Ectodermal cell (in vitro differentiated cells): ENCODE measurements at regions not wholly inside any gene's neighbourhood (a gene's known extent, or its start where the extent isn't known, plus 50 kb on each side); places are given as distances from the start of the nearest gene placed in this dataset.

Experiments
- H3K27ac ChIP-seq: 2 replicates; pipeline ENCODE4 v1.7.0; 2013; ENCODE audit warnings: mild to moderate bottlenecking, low read depth, low read length; ENCODE audit not compliant: insufficient read depth, poor library complexity, severe bottlenecking
- H3K27me3 ChIP-seq: 2 replicates; pipeline ENCODE4 v1.7.0; 2013; ENCODE audit warnings: mild to moderate bottlenecking, low read length; ENCODE audit not compliant: insufficient read depth, control insufficient read depth, poor library complexity, severe bottlenecking
- H3K36me3 ChIP-seq: one replicate; pipeline ENCODE4 v1.7.0; 2013; ENCODE audit warnings: low read length; ENCODE audit not compliant: control insufficient read depth, insufficient read depth
- H3K4me1 ChIP-seq: one replicate; pipeline ENCODE4 v1.7.0; 2013; ENCODE audit warnings: low read length; ENCODE audit not compliant: control insufficient read depth, insufficient read depth
- H3K4me3 ChIP-seq: 2 replicates; pipeline ENCODE4 v1.7.0; 2013; ENCODE audit warnings: low read depth, low read length, control low read depth; ENCODE audit not compliant: insufficient read depth
- H3K9me3 ChIP-seq: 2 replicates; pipeline ENCODE4 v1.7.0; 2013; ENCODE audit warnings: mild to moderate bottlenecking, low read length, moderate library complexity; ENCODE audit not compliant: control insufficient read depth
- WGBS, 2 experiments: methylation state at CpG; one replicate each; pipeline ENCODE4 v1.1.7; 2013; ENCODE audit warnings: missing lambda C conversion rate in 2 of 2; 5-methylcytosine and 5-hydroxymethylcytosine counted together

GRCh38 chr12:124465473-124465872 is 101.9 kb downstream of the NCOR2 start:
- Histone ChIP-seq H3K36me3 (peaks cover 22% of the 10 kb centered on the region), H3K4me3 (no peak overlapping the region), H3K27ac (no peak overlapping the region), H3K27me3 (no peaks in the 10 kb centered on the region), H3K9me3 (no peaks in the 10 kb centered on the region), H3K4me1 (peaks cover 15% of the 10 kb centered on the region)
- WGBS, 2 experiments = 95 to 97% methylated on average over 1 of the region's 1 CpG

- H3K4me3 ChIP-seq = no peak overlapping the region
- no peaks in the 10 kb centered on the region for H3K9me3 ChIP-seq
- H3K4me1 ChIP-seq = peaks cover 15% of the 10 kb centered on the region
- no peaks in the 10 kb centered on the region for H3K27me3 ChIP-seq
- peaks cover 22% of the 10 kb centered on the region for H3K36me3 ChIP-seq
- no peak overlapping the region for H3K27ac ChIP-seq
- WGBS, 2 experiments = 93% methylated on average over 4 of the region's 4 CpGs
Observed at GRCh38 chr12:124464830-124465229, 102.6 kb downstream of the NCOR2 start.

- no peaks in the 10 kb centered on the region for H3K27me3 ChIP-seq
- WGBS, 2 experiments = 83 to 85% methylated on average over 4 of the region's 4 CpGs
- no peaks in the 10 kb centered on the region for H3K9me3 ChIP-seq
- H3K4me1 ChIP-seq = peaks cover 15% of the 10 kb centered on the region
- no peak overlapping the region for H3K27ac ChIP-seq
- H3K4me3 ChIP-seq = no peak overlapping the region
- peaks cover 22% of the 10 kb centered on the region for H3K36me3 ChIP-seq
Observed at GRCh38 chr12:124464062-124464461, 103.3 kb downstream of the NCOR2 start.

GRCh38 chr12:124463341-124463921 is 104.0 kb downstream of the NCOR2 start:
- 41% methylated on average over 23 of the region's 23 CpGs for WGBS, 2 experiments
- H3K9me3 ChIP-seq = no peaks in the 10 kb centered on the region
- H3K27ac ChIP-seq = no peak overlapping the region
- H3K36me3 ChIP-seq = peaks cover 22% of the 10 kb centered on the region
- no peak overlapping the region for H3K4me3 ChIP-seq
- peaks cover 15% of the 10 kb centered on the region for H3K4me1 ChIP-seq
- no peaks in the 10 kb centered on the region for H3K27me3 ChIP-seq

- Histone ChIP-seq H3K36me3 (peaks cover 22% of the 10 kb centered on the region), H3K27me3 (no peaks in the 10 kb centered on the region), H3K27ac (no peak overlapping the region), H3K9me3 (no peaks in the 10 kb centered on the region), H3K4me1 (peaks cover 21% of the 10 kb centered on the region), H3K4me3 (no peak overlapping the region)
- WGBS, 2 experiments = 83 to 87% methylated on average over 9 of the region's 9 CpGs
Observed at GRCh38 chr12:124462750-124463149, 104.7 kb downstream of the NCOR2 start.

GRCh38 chr12:124461851-124462623 is 105.4 kb downstream of the NCOR2 start:
- Histone ChIP-seq H3K4me3 (no peak overlapping the region), H3K27ac (no peak overlapping the region), H3K9me3 (no peaks in the 10 kb centered on the region), H3K4me1 (peaks cover 28% of the 10 kb centered on the region), H3K27me3 (no peaks in the 10 kb centered on the region), H3K36me3 (peaks cover 22% of the 10 kb centered on the region)
- WGBS, 2 experiments = 92 to 94% methylated on average over 22 of the region's 22 CpGs

GRCh38 chr12:124461241-124461673 is 106.2 kb downstream of the NCOR2 start:
- Histone ChIP-seq H3K27ac (no peak overlapping the region), H3K9me3 (no peaks in the 10 kb centered on the region), H3K4me1 (peaks cover 28% of the 10 kb centered on the region), H3K4me3 (no peak overlapping the region), H3K36me3 (peaks cover 22% of the 10 kb centered on the region), H3K27me3 (no peaks in the 10 kb centered on the region)
- 94 to 95% methylated on average over 17 of the region's 17 CpGs for WGBS, 2 experiments

- Histone ChIP-seq H3K27ac (no peak overlapping the region), H3K36me3 (peaks cover 18% of the 10 kb centered on the region), H3K4me1 (peaks cover 28% of the 10 kb centered on the region), H3K4me3 (no peak overlapping the region), H3K27me3 (no peaks in the 10 kb centered on the region), H3K9me3 (no peaks in the 10 kb centered on the region)
- 94 to 96% methylated on average over 9 of the region's 9 CpGs for WGBS, 2 experiments
Observed at GRCh38 chr12:124460771-124461170, 106.6 kb downstream of the NCOR2 start.

GRCh38 chr12:124459852-124460645 is 107.4 kb downstream of the NCOR2 start:
- H3K9me3 ChIP-seq = no peaks in the 10 kb centered on the region
- H3K36me3 ChIP-seq = peaks cover 10% of the 10 kb centered on the region
- no peaks in the 10 kb centered on the region for H3K27me3 ChIP-seq
- peaks cover 28% of the 10 kb centered on the region for H3K4me1 ChIP-seq
- H3K27ac ChIP-seq = no peak overlapping the region
- no peak overlapping the region for H3K4me3 ChIP-seq
- 96% methylated on average over 18 of the region's 18 CpGs for WGBS, 2 experiments
